PFSK-1 (cell line): ENCODE measurements at regions not wholly inside any gene's neighbourhood (a gene's known extent, or its start where the extent isn't known, plus 50 kb on each side); places are given as distances from the start of the nearest gene placed in this dataset.

Experiments
- FOXP2 ChIP-seq: optimal IDR thresholded peaks from 2 replicates; pipeline ENCODE3; 2011; ENCODE audit warnings: borderline replicate concordance, control low read depth, inconsistent platforms; ENCODE audit not compliant: insufficient read depth; ENCODE audit errors: extremely low read length, extremely low read depth
- POLR2AphosphoS5 ChIP-seq: IDR thresholded peaks from 2 replicates; pipeline ENCODE4 v1.6.1; 2012; ENCODE audit warnings: low read depth, mild to moderate bottlenecking, control low read depth, low read length, moderate library complexity
- REST ChIP-seq, 2 experiments: IDR thresholded peaks; 2 replicates each; pipeline versions ENCODE4 v1.6.1 to v1.8.0; 2011 to 2012; ENCODE audit warnings: low read depth in 2 of 2, low read length in 2 of 2, control low read depth in 1 of 2, inconsistent platforms in 1 of 2, mild to moderate bottlenecking in 1 of 2, moderate library complexity in 1 of 2; ENCODE audit not compliant: insufficient read depth in 1 of 2
- SIN3A ChIP-seq: IDR thresholded peaks from 2 replicates; pipeline ENCODE4 v1.6.1; 2012; ENCODE audit warnings: mild to moderate bottlenecking, low read length, moderate library complexity, borderline replicate concordance; ENCODE audit not compliant: insufficient read depth
- TAF1 ChIP-seq: IDR thresholded peaks from 2 replicates; pipeline ENCODE4 v1.6.1; 2012; ENCODE audit warnings: low read length, control low read depth, borderline replicate concordance; ENCODE audit not compliant: insufficient read depth

DNA sequence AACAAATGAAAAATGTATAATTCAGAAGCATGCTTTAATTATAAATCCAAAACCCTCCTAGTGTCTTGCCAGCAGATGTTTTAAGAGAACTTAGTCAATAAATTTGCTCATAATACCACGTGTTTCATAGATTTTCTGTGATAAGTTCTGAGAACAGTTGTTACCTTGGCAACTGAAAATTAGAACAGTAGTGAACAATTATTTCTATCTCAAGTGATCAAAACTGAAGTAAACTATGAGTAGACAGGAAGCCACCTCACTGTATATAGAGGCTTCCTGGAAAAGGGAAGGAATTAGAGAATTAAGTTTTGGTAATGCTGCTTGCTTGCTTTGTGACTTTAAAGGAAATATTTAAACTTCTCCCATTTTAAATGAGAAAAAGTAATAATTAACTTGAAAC is 266.0 kb upstream of the ANO3 start:
- TF ChIP-seq FOXP2 = no peak

GRCh38 chr11:26070714-26071380 is 261.1 kb upstream of the ANO3 start:
- no peak for TF ChIP-seq REST (IDR thresholded peaks at IDR 0.05; ENCODE audit: insufficient read depth in 1 of 2, low read depth in 2 of 2, low read length in 2 of 2)
- no peak for TF ChIP-seq FOXP2
- no peak for TF ChIP-seq TAF1
- no peak for TF ChIP-seq POLR2AphosphoS5
- TF ChIP-seq SIN3A = no peak

DNA sequence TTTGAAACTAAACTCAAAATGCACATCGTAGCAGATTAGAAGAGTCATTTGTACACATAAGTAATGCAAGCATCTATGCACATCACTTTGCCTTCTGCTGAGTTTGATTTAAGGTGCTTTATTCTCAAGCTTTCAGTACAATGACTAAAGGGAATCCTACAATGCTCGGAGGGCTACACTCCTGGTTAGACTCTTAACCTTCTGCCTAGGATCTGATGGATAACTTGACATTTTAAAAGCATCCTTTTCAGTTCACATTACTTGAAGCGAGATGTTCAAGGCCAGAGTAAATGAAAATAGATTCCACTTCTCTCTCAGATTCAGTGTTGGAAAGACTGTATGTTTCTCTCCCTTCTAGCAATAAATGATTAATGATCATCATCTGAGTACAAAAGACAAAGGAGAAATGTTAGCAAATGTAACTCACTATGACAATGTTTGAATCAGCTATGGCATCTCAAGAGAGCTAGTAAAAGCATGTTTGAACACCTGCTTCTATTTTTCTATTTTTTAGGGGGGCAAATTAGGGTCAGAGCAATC is 259.2 kb upstream of the ANO3 start:
- TF ChIP-seq TAF1 = no peak
- no peak for TF ChIP-seq FOXP2

GRCh38 chr11:26073646-26074045 is 258.3 kb upstream of the ANO3 start:
- TF ChIP-seq FOXP2 = no peak
- TF ChIP-seq SIN3A = no peak
- no peak for TF ChIP-seq REST (IDR thresholded peaks at IDR 0.05; ENCODE audit: insufficient read depth in 1 of 2, low read depth in 2 of 2, low read length in 2 of 2)
- no peak for TF ChIP-seq POLR2AphosphoS5
- TF ChIP-seq TAF1 = no peak

DNA sequence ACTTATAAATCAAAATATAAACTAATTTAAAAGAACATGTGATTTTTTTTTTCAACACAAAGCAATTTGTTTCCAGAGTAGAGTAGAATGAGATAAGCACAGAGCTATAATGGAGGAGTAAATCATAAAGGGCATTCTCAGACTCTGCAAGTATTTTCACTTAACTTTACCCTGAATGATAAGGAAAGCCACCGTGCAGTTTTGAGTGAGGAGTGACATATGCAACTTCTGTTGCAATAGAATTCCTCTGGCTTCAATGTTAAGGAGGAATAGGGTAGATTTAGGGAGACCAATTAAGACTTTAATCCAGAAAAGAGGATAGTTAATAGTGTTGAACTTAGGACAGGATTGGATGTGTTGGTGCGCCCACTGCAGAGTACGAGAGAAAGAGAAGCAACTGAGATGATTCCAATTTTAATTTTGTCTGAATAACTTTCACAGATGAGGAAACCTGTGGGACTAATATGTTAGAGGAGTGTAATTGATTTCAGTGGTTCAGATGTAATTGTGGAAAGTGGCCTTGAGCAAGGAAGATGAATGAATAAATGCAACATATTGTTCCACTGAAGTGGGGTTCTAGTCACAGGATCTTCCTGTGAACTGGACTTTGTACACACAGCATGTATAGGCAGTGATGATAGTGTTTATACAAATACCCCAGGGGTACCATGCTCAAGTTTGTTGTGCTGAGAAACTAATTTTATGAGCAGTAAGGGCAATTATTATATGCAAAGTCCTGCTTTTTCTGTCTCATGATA is 255.5 kb upstream of the ANO3 start:
- TF ChIP-seq SIN3A (no peak), POLR2AphosphoS5 (no peak), REST (IDR thresholded peaks at IDR 0.05; ENCODE audit: insufficient read depth in 1 of 2, low read depth in 2 of 2, low read length in 2 of 2) (no peak), FOXP2 (no peak), TAF1 (no peak)

- TF ChIP-seq REST (IDR thresholded peaks at IDR 0.05; ENCODE audit: insufficient read depth in 1 of 2, low read depth in 2 of 2, low read length in 2 of 2) (no peak), SIN3A (no peak), POLR2AphosphoS5 (no peak), FOXP2 (no peak), TAF1 (no peak)
These were observed 253.6 kb upstream of the ANO3 start for GRCh38 chr11:26078231-26078821.
